ENCODE measurements at regions not wholly inside any gene's neighbourhood (a gene's known extent, or its start where the extent isn't known, plus 50 kb on each side); places are given as distances from the start of the nearest gene placed in this dataset.
"Not testable (repeated sequence)": the region's sequence is repeated elsewhere in the genome, so short reads cannot be mapped to it uniquely, and the experiment has no call there.

GRCh38 chr6:140039364-140039763 lies 664.9 kb upstream of the CITED2 start:
- DNase-seq = no peak

DNA sequence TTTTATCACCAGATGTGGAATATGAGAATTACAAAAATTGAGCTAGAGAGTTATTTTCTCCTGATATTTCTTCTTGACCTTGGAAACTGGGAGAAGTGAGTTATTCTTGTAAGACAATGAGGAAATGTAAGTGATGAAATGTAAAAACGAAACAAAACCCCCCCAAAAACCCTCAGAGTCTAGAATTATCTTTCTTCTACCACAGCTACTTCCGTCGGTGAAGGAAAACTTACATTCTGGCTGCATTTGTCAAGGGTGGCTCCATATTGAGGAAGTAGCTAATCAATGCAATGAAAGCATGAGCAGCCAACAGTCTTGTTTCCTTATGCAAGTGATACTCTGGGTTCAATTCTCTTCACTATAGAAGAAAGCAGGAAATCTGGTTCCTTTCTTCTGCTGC lies 661.7 kb upstream of the CITED2 start:
- no peak for DNase-seq

DNA sequence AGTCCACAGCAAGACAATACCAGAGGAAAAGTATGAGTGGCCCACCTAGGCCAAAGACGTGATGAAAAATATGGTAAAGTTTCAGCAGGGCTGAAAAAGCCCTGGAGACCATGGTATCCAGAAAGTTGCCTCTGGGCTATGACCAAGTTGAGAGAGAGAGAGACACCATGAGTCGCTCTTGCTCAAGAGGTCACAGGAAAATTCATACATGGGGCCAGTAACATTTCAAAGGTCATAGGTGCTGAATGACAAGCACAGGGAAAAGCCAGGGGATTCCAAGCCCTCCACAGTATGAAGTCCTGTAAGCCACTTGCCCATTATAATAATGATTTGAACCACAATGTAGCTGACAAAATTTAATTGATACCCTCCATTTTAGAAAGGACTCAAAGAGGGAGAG lies 657.7 kb upstream of the CITED2 start:
- no peak for DNase-seq

- DNase-seq = no peak
Measured at GRCh38 chr6:140029551-140029950, 655.1 kb upstream of the CITED2 start.

GRCh38 chr6:140027219-140027618 lies 652.8 kb upstream of the CITED2 start:
- no peak for DNase-seq

GRCh38 chr6:140026546-140026945 lies 652.1 kb upstream of the CITED2 start:
- no peak for DNase-seq

GRCh38 chr6:140025171-140025570 lies 650.7 kb upstream of the CITED2 start:
- no peak for DNase-seq

GRCh38 chr6:140020207-140020791 lies 645.9 kb upstream of the CITED2 start:
- no peak for DNase-seq

DNA sequence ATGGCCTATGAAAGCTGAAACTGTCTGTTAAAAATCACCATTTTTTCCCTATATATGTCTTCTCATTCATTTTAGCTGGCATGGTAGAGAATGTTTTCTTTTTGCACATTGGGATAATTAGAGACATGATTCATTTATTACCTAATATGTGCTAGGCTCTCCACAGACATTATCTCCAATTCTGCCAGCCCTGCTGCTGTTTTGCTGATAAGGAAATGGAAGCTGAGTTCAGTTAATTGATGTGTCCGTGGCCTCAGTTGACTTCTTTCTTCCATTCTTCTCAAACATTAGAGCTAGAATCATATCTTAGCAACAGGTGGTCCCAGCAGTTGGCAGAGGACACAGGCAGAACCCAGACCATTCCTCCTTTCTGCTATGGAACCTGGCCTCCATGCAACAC lies 644.1 kb upstream of the CITED2 start:
- no peak for DNase-seq

- DNase-seq = no peak
Measured at GRCh38 chr6:140017470-140017869, 643.0 kb upstream of the CITED2 start.

GRCh38 chr6:140012150-140012549 lies 637.7 kb upstream of the CITED2 start:
- no peak for DNase-seq

DNA sequence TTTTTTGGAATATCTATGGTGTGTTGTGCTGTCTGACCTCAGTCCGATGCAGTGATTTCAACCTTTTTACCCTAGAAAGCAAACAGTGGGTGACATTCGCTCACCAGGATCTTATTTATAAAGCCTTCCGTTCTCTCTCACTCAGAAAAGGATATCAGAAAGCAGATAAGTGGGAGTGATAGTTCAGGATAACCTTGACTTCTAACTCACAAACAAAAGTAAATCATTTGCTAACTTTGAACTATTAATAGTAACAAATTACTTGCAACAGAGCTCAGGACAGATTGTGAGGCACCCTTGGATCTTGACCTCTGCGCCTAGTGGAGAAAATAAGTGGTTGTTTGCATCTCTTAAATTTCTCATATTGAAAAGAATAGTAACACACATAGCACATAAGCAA lies 637.1 kb upstream of the CITED2 start:
- no peak for DNase-seq

DNA sequence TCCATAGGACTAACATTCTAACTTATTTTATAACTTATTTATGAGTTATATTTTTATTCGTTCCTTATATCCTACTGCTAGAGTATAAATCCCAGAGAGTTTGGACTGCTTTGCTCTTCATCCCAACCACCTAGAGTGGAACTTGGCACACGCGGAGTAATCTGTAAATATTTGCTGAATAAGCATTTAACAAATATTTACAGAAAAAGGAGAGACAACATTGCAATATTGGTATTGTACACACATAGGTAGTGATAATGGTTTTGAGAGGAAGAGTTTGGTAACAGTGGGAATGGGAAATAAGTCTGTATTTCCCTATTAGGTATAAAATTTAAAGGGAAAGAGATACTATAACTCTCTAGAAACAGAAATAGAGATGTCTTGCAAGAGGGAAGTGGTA lies 634.8 kb upstream of the CITED2 start:
- DNase-seq = no peak

DNA sequence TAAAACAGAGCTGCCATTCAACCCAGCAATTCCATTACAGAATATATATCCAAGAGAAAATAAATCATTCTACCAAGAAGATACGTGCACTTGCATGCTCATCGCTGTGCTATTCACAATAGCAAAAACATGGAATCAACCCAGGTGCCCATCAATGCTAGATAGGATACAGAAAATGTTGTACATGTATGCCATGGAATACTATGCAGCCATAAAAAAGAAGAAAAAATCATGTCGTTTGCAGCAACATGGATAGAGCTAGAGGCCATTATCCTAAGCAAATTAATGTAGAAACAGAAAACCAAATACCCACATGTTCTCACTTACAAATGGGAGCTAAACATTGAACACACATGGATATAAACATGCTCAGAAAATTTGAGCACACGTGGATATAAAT lies 633.1 kb upstream of the CITED2 start:
- no peak for DNase-seq

- DNase-seq = no peak
Measured at GRCh38 chr6:140003217-140003616, 628.8 kb upstream of the CITED2 start.

GRCh38 chr6:140002396-140003022 lies 628.1 kb upstream of the CITED2 start:
- no peak for DNase-seq

GRCh38 chr6:140001821-140002341 lies 627.4 kb upstream of the CITED2 start:
- DNase-seq = no peak

GRCh38 chr6:140001005-140001404 lies 626.6 kb upstream of the CITED2 start:
- DNase-seq = no peak

GRCh38 chr6:139999661-140000060 lies 625.2 kb upstream of the CITED2 start:
- DNase-seq = not testable (repeated sequence)

DNA sequence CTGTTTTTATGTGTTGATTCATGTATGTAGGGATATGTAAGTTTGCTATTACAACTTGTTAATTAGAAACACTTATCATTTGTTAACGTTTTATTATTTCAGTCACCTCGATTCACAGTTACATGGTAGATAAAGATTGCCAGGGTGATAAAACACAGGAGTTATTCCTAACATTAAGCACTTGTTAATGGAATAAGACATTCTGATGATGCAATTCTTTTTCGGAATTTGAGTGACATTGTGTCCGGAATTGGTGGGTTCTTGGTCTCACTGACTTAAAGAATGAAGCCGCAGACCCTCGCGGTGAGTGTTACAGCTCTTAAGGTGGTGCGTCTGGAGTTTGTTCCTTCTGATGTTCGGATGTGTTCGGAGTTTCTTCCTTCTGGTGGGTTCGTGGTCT lies 624.0 kb upstream of the CITED2 start:
- DNase-seq = not testable (repeated sequence)

GRCh38 chr6:139996253-139996834 lies 621.9 kb upstream of the CITED2 start:
- DNase-seq = no peak

- DNase-seq = no peak
Measured at GRCh38 chr6:139994998-139995397, 620.5 kb upstream of the CITED2 start.

DNA sequence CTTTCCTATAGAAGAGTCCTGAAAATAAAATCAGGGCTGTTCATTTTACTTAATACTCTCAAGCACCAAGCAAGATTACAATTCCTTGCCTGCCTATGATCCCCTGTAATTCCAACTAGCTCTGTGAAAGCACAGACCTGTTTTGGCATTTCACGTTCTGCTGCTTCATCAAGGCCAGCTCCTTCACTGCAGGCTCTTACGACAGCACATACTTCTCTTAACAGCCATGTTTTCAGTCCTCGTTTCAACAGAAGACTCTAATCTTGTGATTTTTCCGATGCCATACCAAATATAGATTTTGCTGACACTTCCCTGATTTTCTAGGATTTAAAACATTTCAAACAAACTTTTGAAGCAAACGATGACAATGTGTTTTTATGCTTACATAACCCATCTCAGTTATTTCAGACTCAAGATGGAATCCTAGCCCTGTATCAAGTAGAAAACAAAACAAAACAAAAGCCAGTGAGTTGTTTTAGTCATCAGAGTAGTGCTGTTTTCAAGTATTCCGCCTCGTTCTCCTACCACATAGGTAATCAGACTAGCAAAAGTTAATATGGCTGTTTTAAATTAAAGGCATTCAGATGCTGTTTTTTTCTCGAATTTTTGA lies 616.5 kb upstream of the CITED2 start:
- no peak for DNase-seq

Measured in activated T-cell treated with anti-CD3 and anti-CD28 coated beads, Interleukin-2, amount 50 U/mL, for 48 hours (primary cell).